NCI-H345 treated with DMSO at 0.1 percent for 48 hours (cell line): ENCODE measurements at regions not wholly inside any gene's neighbourhood (a gene's known extent, or its start where the extent isn't known, plus 50 kb on each side); places are given as distances from the start of the nearest gene placed in this dataset.

Experiments used
- DNase-seq: peaks from one replicate; lab custom pipeline; 2025; ENCODE audit not compliant: unreplicated experiment; lab: John Stamatoyannopoulos, UW

- DNase-seq, result no peak
These were observed 139.2 kb downstream of the SLC4A3 start for GRCh38 chr2:219766658-219767057.

GRCh38 chr2:219769090-219769910 lies 141.9 kb downstream of the SLC4A3 start:
- DNase-seq, result no peak

GRCh38 chr2:219772103-219772635 lies 144.7 kb downstream of the SLC4A3 start:
- DNase-seq, result peak; percentile 83

GRCh38 chr2:219772697-219773096 lies 145.3 kb downstream of the SLC4A3 start:
- no peak for DNase-seq

- no peak for DNase-seq
These were observed 148.1 kb downstream of the SLC4A3 start for GRCh38 chr2:219775506-219775905.

GRCh38 chr2:219777388-219777787 lies 150.0 kb downstream of the SLC4A3 start:
- DNase-seq, result no peak

- no peak for DNase-seq
These were observed 150.8 kb downstream of the SLC4A3 start for GRCh38 chr2:219778189-219778588.

- no peak for DNase-seq
These were observed 155.4 kb downstream of the SLC4A3 start for GRCh38 chr2:219782737-219783348.

- no peak for DNase-seq
These were observed 156.0 kb downstream of the SLC4A3 start for GRCh38 chr2:219783359-219783975.

GRCh38 chr2:219784178-219784577 lies 156.7 kb downstream of the SLC4A3 start:
- no peak for DNase-seq

GRCh38 chr2:219789476-219789875 lies 162.0 kb downstream of the SLC4A3 start:
- no peak for DNase-seq

GRCh38 chr2:219792446-219792845 lies 165.0 kb downstream of the SLC4A3 start:
- no peak for DNase-seq

- no peak for DNase-seq
These were observed 171.0 kb downstream of the SLC4A3 start for GRCh38 chr2:219798430-219798829.

- DNase-seq, result no peak
These were observed 175.9 kb downstream of the SLC4A3 start for GRCh38 chr2:219803294-219803693.

- no peak for DNase-seq
These were observed 183.5 kb downstream of the SLC4A3 start for GRCh38 chr2:219810895-219811294.

- no peak for DNase-seq
These were observed 185.2 kb downstream of the SLC4A3 start for GRCh38 chr2:219812672-219813071.

GRCh38 chr2:219820767-219821166 lies 193.3 kb downstream of the SLC4A3 start:
- DNase-seq, result no peak

GRCh38 chr2:219823574-219823973 lies 196.1 kb downstream of the SLC4A3 start:
- DNase-seq, result no peak

GRCh38 chr2:219824996-219825395 lies 197.6 kb downstream of the SLC4A3 start:
- DNase-seq, result no peak

- no peak for DNase-seq
These were observed 200.7 kb downstream of the SLC4A3 start for GRCh38 chr2:219828127-219828526.

- no peak for DNase-seq
These were observed 202.4 kb downstream of the SLC4A3 start for GRCh38 chr2:219829667-219830352.
